CD14-positive monocyte (primary cell): ENCODE measurements at regions not wholly inside any gene's neighbourhood (a gene's known extent, or its start where the extent isn't known, plus 50 kb on each side); places are given as distances from the start of the nearest gene placed in this dataset.

Source experiments
- DNase-seq, 3 donors: peaks; one replicate each; pipeline ENCODE4 v3.0.0-alpha.2; 2011 to 2022
- H2AFZ ChIP-seq: 2 replicates; pipeline ENCODE4 v1.6.0; 2012; ENCODE audit warnings: mild to moderate bottlenecking, low read depth, low read length, inconsistent platforms; ENCODE audit not compliant: insufficient read depth, poor library complexity, severe bottlenecking
- H3K27ac ChIP-seq, 2 donors: 1 replicate in 1 of 2; 2 replicates in 1 of 2; pipeline ENCODE4 v1.5.1; 2012 to 2013; ENCODE audit warnings: low read length in 2 of 2, control low read depth in 1 of 2, inconsistent platforms in 1 of 2, low read depth in 1 of 2, mild to moderate bottlenecking in 1 of 2
- H3K27me3 ChIP-seq, 2 donors: one replicate each; pipeline versions ENCODE4 v1.6.0 to v1.6.1; 2011 to 2013; ENCODE audit warnings: low read length in 2 of 2; ENCODE audit not compliant: control insufficient read depth in 2 of 2, insufficient read depth in 2 of 2
- H3K36me3 ChIP-seq, 2 donors: replicated peaks in 1 of 2; 1 replicate in 1 of 2; 2 replicates in 1 of 2; pipeline versions ENCODE4 v1.5.1 to v1.6.1; 2012 to 2013; ENCODE audit warnings: low read length in 2 of 2, control low read depth in 1 of 2, inconsistent platforms in 1 of 2, mild to moderate bottlenecking in 1 of 2; ENCODE audit not compliant: insufficient read depth in 2 of 2, control insufficient read depth in 1 of 2
- H3K4me1 ChIP-seq, 2 donors: 1 replicate in 1 of 2; 2 replicates in 1 of 2; pipeline versions ENCODE4 v1.5.1 to v1.6.1; 2012 to 2013; ENCODE audit warnings: low read length in 2 of 2, control low read depth in 1 of 2, inconsistent platforms in 1 of 2, mild to moderate bottlenecking in 1 of 2, moderate library complexity in 1 of 2; ENCODE audit not compliant: insufficient read depth in 2 of 2, control insufficient read depth in 1 of 2
- H3K4me2 ChIP-seq: replicated peaks from 2 replicates; pipeline ENCODE3; 2012; ENCODE audit warnings: low read length, moderate library complexity, mild to moderate bottlenecking; ENCODE audit not compliant: poor library complexity, severe bottlenecking; ENCODE audit errors: extremely low read depth
- H3K4me3 ChIP-seq, 3 experiments: fragments of 200-600 bp in 1 of 3; sonication (generic) in 1 of 3; replicated peaks in 1 of 3; 1 replicate in 2 of 3; 2 replicates in 1 of 3; pipeline ENCODE4 v1.5.1; 2011 to 2013; ENCODE audit warnings: low read length in 3 of 3, mild to moderate bottlenecking in 3 of 3, control low read depth in 2 of 3, low read depth in 2 of 3, inconsistent platforms in 1 of 3, moderate library complexity in 1 of 3
- H3K79me2 ChIP-seq: 2 replicates; pipeline ENCODE4 v1.6.0; 2012; ENCODE audit warnings: mild to moderate bottlenecking, control low read depth, inconsistent platforms, low read length, moderate library complexity; ENCODE audit not compliant: insufficient read depth
- H3K9ac ChIP-seq: 2 replicates; pipeline ENCODE4 v1.6.0; 2017; ENCODE audit warnings: low read length, mild to moderate bottlenecking; ENCODE audit not compliant: insufficient read depth, poor library complexity, severe bottlenecking
- H3K9me3 ChIP-seq, 2 donors: replicated peaks in 1 of 2; 1 replicate in 1 of 2; 2 replicates in 1 of 2; pipeline versions ENCODE4 v1.5.1 to v1.6.1; 2012 to 2013; ENCODE audit warnings: low read length in 2 of 2, control low read depth in 1 of 2; ENCODE audit not compliant: control insufficient read depth in 1 of 2, insufficient read depth in 1 of 2
- H4K20me1 ChIP-seq: 2 replicates; pipeline ENCODE4 v1.6.0; 2012; ENCODE audit warnings: mild to moderate bottlenecking, low read length, control low read depth, moderate library complexity; ENCODE audit not compliant: insufficient read depth
- H3K27ac Mint-ChIP-seq, 7 donors: one replicate each; pipeline ENCODE4 v1.8.0; 2020; ENCODE audit warnings: mild to moderate bottlenecking in 7 of 7, mixed read lengths in 7 of 7, moderate library complexity in 6 of 7, inconsistent platforms in 2 of 7
- H3K27me3 Mint-ChIP-seq, 3 donors: one replicate each; pipeline ENCODE4 v1.8.0; 2021 to 2022; ENCODE audit warnings: low read depth in 3 of 3, mild to moderate bottlenecking in 3 of 3, mixed read lengths in 3 of 3, moderate library complexity in 3 of 3, inconsistent platforms in 1 of 3
- H3K36me3 Mint-ChIP-seq, 2 donors: one replicate each; pipeline ENCODE4 v1.8.0; 2020; ENCODE audit warnings: mixed read lengths in 2 of 2, inconsistent platforms in 1 of 2, mild to moderate bottlenecking in 1 of 2
- H3K4me1 Mint-ChIP-seq: one replicate; pipeline ENCODE4 v1.8.0; 2020; ENCODE audit warnings: mild to moderate bottlenecking, mixed read lengths
- H3K4me3 Mint-ChIP-seq, 2 donors: one replicate each; pipeline ENCODE4 v1.8.0; 2020; ENCODE audit warnings: mild to moderate bottlenecking in 2 of 2, mixed read lengths in 2 of 2, moderate library complexity in 1 of 2
- H3K9me3 Mint-ChIP-seq, 7 donors: one replicate each; pipeline ENCODE4 v1.8.0; 2020 to 2022; ENCODE audit warnings: mixed read lengths in 7 of 7, mild to moderate bottlenecking in 6 of 7, moderate library complexity in 6 of 7, inconsistent platforms in 2 of 7
- CTCF ChIP-seq: fragments of 200-600 bp; IDR thresholded peaks from one replicate; pipeline ENCODE4 v1.8.0; 2022; ENCODE audit warnings: antibody characterized with exemption, mild to moderate bottlenecking
- WGBS: methylation state at CpG from one replicate; pipeline ENCODE4 v1.1.5; 2013; ENCODE audit warnings: missing lambda C conversion rate; ENCODE audit not compliant: insufficient coverage; 5-methylcytosine and 5-hydroxymethylcytosine counted together
- intact Hi-C, 2 donors: fragments of 100-400 bp; cut with micrococcal nuclease; formaldehyde crosslinking; loops; one replicate each; pipeline versions ENCODE4 v1.15.0 to v1.15.1; 2023

- H3K4me3 Mint-ChIP-seq, result no peak overlapping the region
- Histone ChIP-seq H3K9me3 (no peaks in the 10 kb centered on the region), H3K79me2 (no peaks in the 10 kb centered on the region), H3K4me2 (no peak overlapping the region), H4K20me1 (no peaks in the 10 kb centered on the region), H3K27me3 (no peaks in the 10 kb centered on the region), H3K9ac (no peak overlapping the region), H3K27ac (no peak overlapping the region), H2AFZ (no peak overlapping the region), H3K4me1 (peaks cover 0 to 2% of the 10 kb centered on the region in 2 donors), H3K36me3 (no peaks in the 10 kb centered on the region), H3K4me3 (no peak overlapping the region)
- no peak overlapping the region for H3K27ac Mint-ChIP-seq
- no CpG with 5 or more reads among the region's 1 CpG for WGBS
- H3K36me3 Mint-ChIP-seq, result no peaks in the 10 kb centered on the region
- DNase-seq, result no peak
- TF ChIP-seq CTCF, result no peak
- no peaks in the 10 kb centered on the region for H3K27me3 Mint-ChIP-seq
- intact Hi-C loops, result no loop called here
- no peaks in the 10 kb centered on the region for H3K9me3 Mint-ChIP-seq
- peaks cover 6% of the 10 kb centered on the region for H3K4me1 Mint-ChIP-seq
These were observed 55.3 kb upstream of the CXCL8 start for GRCh38 chr4:73685052-73685451.

GRCh38 chr4:73687421-73687820 lies 52.9 kb upstream of the CXCL8 start:
- intact Hi-C loops, result no loop called here
- no peak overlapping the region for H3K4me3 ChIP-seq
- H3K27ac ChIP-seq, result no peak overlapping the region
- no peak overlapping the region for H3K4me2 ChIP-seq
- H2AFZ ChIP-seq, result no peak overlapping the region
- H3K27ac Mint-ChIP-seq, result no peak overlapping the region
- no peaks in the 10 kb centered on the region for H3K36me3 ChIP-seq
- H3K4me1 ChIP-seq, result peaks cover 3 to 11% of the 10 kb centered on the region in 2 donors
- H3K36me3 Mint-ChIP-seq, result no peaks in the 10 kb centered on the region
- no peak for TF ChIP-seq CTCF
- H3K27me3 Mint-ChIP-seq, result no peaks in the 10 kb centered on the region
- no peaks in the 10 kb centered on the region for H3K9me3 Mint-ChIP-seq
- WGBS, result no CpG with 5 or more reads among the region's 1 CpG
- DNase-seq, result no peak
- no peak overlapping the region for H3K9ac ChIP-seq
- no peaks in the 10 kb centered on the region for H3K27me3 ChIP-seq
- H4K20me1 ChIP-seq, result no peaks in the 10 kb centered on the region
- H3K4me1 Mint-ChIP-seq, result peaks cover 14% of the 10 kb centered on the region
- H3K9me3 ChIP-seq, result no peaks in the 10 kb centered on the region
- H3K4me3 Mint-ChIP-seq, result no peak overlapping the region
- no peaks in the 10 kb centered on the region for H3K79me2 ChIP-seq
